NCI-H82 (cell line): ENCODE measurements at regions not wholly inside any gene's neighbourhood (a gene's known extent, or its start where the extent isn't known, plus 50 kb on each side); places are given as distances from the start of the nearest gene placed in this dataset.
"Not testable (repeated sequence)": the region's sequence is repeated elsewhere in the genome, so short reads cannot be mapped to it uniquely, and the experiment has no call there.

Experiments used
- DNase-seq: peaks from one replicate; lab custom pipeline; 2025; lab: John Stamatoyannopoulos, UW

GRCh38 chr7:149930374-149931068, 56.8 kb downstream of the ATP6V0E2 start:
- DNase-seq = peak; percentile 65

- DNase-seq = not testable (repeated sequence)
Observed at GRCh38 chr7:149933776-149934175, 60.0 kb downstream of the ATP6V0E2 start.

- not testable (repeated sequence) for DNase-seq
Observed at GRCh38 chr7:149947346-149947745, 73.6 kb downstream of the ATP6V0E2 start.

DNA sequence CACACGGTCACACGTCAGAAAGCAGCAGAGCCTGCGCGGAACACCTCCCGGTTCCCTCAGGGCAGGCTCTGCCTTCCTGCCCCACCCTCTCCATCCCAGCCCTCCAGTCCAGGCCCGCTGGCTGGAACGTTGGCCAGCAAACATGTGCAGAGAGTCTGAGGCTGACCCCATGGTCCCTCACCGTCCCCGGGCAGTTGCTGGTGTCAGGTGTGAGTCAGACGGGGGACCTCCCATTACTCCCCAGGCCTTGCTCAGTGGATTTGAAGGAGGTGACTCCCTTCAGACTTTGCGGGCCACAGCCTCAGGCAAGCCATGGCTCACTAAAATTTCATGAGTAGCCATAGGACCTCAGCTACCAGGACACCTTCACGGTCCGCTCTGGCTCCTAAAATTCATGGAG, 74.7 kb downstream of the ATP6V0E2 start:
- DNase-seq = not testable (repeated sequence)

DNA sequence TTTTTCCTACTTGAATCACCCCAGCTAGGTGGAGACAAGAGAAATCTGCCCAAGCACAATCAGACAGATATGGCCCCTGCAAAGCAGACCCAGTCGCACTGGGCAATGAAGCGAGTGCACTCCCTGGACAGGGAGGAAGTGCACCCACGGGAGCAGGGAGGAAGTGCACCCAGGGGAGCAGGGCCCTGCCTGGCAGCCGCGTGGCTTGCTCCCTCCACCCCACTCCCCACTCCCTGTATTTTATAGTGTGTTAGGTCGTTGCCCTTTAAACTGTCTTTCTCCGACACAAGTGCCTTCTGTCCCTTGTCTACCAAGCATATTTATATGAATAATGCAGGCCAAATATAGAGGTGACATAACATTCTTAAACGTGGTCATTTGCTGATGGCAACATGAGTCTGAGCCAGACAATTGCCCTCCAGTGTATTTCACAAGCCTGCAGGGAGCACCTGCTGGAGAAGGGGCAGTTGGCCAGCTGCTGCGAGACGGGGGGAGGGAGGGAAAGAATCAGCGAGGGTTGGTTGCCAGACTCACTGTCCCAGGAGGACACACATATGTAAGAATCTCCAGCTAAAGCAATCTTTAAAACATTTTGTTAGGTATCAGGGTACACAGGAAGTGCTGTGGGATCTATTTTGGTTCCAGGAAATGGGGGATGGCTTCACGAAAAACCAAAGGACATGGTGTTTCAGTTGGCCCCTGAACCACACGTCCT, 76.3 kb downstream of the ATP6V0E2 start:
- peak; percentile 55 for DNase-seq

- DNase-seq = not testable (repeated sequence)
Observed at GRCh38 chr7:149950578-149950924, 76.8 kb downstream of the ATP6V0E2 start.

DNA sequence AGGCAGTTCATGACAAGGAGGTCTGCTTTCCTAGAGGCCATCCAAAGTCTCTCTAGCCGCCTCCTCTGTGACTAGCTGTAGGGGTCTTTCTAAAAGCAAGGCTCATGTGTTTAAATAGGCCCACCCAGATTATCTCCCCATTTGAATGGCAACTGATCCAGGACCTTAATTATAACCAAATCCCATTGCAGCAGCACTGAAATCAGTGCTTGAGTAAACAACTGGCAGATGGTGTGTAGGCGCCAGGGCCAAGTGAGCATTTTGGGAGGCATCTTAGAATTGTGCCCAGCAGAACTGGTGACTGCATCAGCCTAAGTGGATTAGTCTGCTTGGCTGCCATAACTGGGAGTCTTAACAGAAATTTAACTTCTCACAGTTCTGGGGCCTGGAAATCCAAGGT, 77.8 kb downstream of the ATP6V0E2 start:
- DNase-seq = peak; percentile 96

DNA sequence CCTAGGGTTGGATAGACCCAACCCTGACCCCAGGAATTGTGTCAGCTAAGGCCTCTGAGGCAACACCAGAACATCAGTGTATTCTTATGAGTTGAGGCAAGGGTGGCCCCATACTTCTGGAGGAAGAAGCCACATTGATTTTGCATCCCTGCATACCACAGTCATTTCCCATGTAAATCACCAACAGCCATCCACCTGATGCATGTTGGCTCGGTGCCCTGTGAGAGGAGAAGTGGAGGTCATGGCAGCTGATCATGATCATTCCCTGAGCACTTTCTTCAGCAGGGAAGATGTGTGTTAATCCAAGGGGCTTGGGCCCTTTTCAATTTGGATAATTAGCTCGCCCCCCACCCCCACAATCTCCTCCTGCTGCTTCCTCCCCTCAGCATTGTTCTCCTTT, 85.1 kb downstream of the ATP6V0E2 start:
- peak; percentile 86 for DNase-seq

DNA sequence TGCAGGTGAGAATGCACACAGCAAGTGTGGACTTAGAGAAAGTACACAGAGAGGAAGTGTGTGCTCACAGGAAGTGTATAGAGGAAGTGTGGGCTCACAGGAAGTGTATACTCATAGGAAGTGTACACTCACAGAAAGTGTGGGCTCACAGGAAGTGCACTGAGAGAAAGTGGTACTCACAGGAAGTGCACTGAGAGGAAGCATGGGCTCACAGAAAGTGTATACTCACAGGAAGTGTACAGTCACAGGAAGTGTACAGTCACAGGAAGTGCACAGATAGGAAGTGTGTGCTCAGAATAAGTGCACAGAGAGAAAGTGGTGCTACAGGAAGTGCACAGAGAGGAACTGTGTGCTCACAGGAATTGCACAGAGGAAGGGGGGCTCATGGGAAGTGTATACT, 87.1 kb downstream of the ATP6V0E2 start:
- DNase-seq = not testable (repeated sequence)

DNA sequence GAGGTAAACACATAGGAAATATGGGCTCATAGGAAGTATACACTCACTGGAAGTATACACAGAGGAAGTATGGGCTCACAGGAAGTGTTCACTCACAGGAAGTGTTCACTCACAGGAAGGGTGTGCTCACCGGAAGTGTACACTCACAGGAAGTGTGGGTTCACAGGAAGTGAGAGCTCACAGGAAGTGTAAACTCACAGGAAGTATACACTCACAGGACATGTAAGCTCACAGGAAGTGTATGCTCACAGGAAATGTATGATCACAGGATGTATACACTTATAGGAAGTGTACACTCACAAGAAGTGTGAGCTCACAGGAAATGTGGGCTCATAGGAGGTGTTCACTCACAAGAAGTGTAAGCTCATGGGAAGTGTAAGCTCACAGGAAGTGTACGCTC, 88.1 kb downstream of the ATP6V0E2 start:
- DNase-seq = not testable (repeated sequence)

- DNase-seq = not testable (repeated sequence)
Observed at GRCh38 chr7:149962685-149963319, 89.0 kb downstream of the ATP6V0E2 start.

- not testable (repeated sequence) for DNase-seq
Observed at GRCh38 chr7:149963985-149964384, 90.2 kb downstream of the ATP6V0E2 start.

- not testable (repeated sequence) for DNase-seq
Observed at GRCh38 chr7:149966444-149966843, 92.7 kb downstream of the ATP6V0E2 start.

DNA sequence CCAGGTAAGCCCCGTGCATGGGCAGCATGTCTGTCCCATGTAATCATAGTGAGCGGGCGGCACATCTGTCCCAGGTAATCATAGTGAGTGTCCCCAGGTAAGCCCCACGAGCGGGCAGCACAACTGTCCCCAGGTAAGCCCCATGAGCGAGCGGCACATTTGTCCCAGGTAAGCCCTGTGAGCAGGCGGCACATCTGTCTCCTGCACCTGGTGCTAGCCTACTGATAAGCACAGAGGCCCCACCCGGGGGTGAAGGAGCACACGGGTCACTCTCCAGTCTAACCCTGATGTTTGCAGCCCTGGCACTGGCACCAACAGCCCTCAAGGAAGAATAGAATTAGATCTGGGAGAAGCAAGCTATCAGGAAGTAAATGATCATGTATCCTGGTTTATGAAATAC, 99.2 kb downstream of the ATP6V0E2 start:
- not testable (repeated sequence) for DNase-seq

GRCh38 chr7:149973681-149974080, 99.9 kb downstream of the ATP6V0E2 start:
- not testable (repeated sequence) for DNase-seq

GRCh38 chr7:149975608-149976007, 101.8 kb downstream of the ATP6V0E2 start:
- DNase-seq = not testable (repeated sequence)

GRCh38 chr7:149978537-149978936, 104.8 kb downstream of the ATP6V0E2 start:
- DNase-seq = not testable (repeated sequence)

- DNase-seq = not testable (repeated sequence)
Observed at GRCh38 chr7:149978944-149979343, 105.2 kb downstream of the ATP6V0E2 start.

DNA sequence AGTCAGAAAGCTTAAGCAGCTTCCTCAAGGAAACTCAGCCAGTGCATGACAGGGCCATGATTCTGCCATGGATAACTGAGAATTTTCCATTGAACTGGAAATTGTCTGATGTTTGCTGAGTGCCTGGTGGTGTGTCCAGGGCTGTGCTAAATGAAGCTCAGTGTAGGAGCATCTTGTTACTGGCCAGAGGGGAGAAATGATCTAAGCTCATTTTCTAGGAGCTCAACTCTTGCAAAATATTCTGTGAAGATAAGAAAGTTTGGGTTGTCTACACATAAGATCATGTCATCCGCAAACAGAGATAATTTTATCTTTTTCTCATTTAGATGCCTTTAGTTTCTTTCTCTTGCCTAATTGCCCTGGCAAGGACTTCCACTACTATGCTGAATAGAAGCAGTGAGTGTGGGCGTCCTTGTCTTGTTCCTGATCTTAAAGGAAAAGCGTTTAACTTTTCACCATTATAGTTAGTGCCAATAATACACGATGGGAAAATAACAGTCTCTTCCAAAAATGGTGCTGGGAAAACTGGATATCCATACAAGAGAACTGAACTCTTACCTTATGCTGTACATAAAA, 108.9 kb downstream of the ATP6V0E2 start:
- not testable (repeated sequence) for DNase-seq

- not testable (repeated sequence) for DNase-seq
Observed at GRCh38 chr7:149986866-149987265, 113.1 kb downstream of the ATP6V0E2 start.

DNA sequence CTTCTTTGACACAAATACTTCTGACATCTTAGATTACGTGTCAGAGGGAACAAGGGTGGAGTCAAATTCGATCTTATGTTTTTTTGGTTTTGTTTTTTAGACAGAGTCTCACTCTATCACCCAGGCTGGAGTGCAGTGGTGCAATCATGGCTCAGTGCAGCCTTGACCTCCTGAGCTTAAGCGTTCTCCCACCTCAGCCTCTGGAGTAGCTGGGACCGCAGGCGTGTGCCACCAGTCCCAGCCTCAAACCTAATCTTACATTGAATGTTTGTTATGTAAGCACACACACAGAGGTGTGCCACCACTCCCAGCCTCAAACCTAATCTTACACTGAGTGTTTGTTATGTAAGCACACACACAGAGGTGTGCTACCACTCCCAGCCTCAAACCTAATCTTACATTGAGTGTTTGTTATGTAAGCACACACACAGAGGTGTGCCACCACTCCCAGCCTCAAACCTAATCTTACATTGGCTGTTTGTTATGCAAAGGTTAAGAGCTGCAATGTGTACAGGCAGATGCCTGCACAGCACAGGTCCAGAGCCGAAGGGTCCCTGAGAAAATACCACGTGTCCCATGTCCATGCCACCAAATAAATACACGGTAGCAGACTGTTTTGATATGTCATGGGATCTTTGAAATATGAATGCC, 118.0 kb downstream of the ATP6V0E2 start:
- not testable (repeated sequence) for DNase-seq

GRCh38 chr7:149992366-149992765, 118.6 kb downstream of the ATP6V0E2 start:
- DNase-seq = not testable (repeated sequence)
